ENCODE measurements at regions not wholly inside any gene's neighbourhood (a gene's known extent, or its start where the extent isn't known, plus 50 kb on each side); places are given as distances from the start of the nearest gene placed in this dataset.

- TF ChIP-seq CTCF (conservative IDR thresholded peaks at IDR 0.05), result no peak
- TF ChIP-seq ZFX (IDR thresholded peaks at IDR 0.05), result no peak
- no peak overlapping the region for H3K27ac ChIP-seq
Observed at GRCh38 chr12:115716551-115716950, 560.9 kb downstream of the MED13L start.

GRCh38 chr12:115712676-115713075, 564.8 kb downstream of the MED13L start:
- no peak for TF ChIP-seq CTCF (conservative IDR thresholded peaks at IDR 0.05)
- TF ChIP-seq ZFX (IDR thresholded peaks at IDR 0.05), result no peak
- no peak overlapping the region for H3K27ac ChIP-seq

DNA sequence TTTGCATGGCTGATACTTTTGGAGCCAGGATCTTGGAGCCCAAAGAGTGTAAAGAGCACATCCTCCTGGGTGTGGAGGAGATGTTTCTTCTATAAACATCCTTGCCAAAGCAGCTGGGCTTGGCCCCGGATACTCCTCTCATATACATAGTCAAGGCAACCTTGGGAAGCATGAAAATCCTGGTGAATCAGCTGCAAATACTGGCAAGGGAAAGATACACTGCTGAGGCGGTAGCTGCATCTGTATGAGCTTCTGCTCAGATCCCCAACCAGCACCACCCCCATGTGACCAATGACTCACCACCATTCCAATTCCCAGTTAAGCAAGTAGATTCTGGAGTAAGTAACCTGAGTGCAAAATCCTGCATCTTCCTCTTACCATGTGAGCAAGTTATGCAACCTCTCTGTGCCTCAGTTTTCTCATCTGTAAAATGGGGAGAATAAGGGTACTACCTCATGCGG, 567.4 kb downstream of the MED13L start:
- no peak overlapping the region for H3K27ac ChIP-seq
- no peak for TF ChIP-seq ZFX (IDR thresholded peaks at IDR 0.05)
- TF ChIP-seq CTCF (conservative IDR thresholded peaks at IDR 0.05), result no peak

DNA sequence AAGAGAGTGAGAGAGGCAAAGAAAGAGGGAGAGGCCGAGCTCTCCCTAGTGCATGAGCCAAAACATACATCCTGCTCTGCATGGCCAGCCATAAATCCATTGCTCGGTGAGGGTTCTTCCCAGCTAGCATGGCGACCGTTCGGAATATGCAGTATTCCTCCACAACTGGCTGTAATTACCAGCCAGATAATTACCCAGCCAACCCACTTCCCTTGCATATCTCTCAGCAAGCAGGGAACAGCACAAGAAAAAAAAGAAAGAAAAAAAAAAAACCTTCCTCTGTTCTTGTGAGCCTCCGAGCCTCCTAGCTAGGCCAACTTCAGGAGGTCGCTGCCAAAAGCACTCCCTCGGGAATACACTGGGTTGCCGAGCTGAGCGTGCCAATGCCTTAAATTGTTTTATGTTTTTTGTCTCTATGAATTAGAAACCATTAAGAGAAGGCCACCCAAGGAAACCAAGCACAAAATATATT, 567.9 kb downstream of the MED13L start:
- TF ChIP-seq ZFX (IDR thresholded peaks at IDR 0.05) (no peak), CTCF (conservative IDR thresholded peaks at IDR 0.05) (no peak)
- H3K27ac ChIP-seq, result no peak overlapping the region

- TF ChIP-seq ZFX (IDR thresholded peaks at IDR 0.05) (no peak), CTCF (conservative IDR thresholded peaks at IDR 0.05) (no peak)
- H3K27ac ChIP-seq, result no peak overlapping the region
Observed at GRCh38 chr12:115708801-115709200, 568.7 kb downstream of the MED13L start.

DNA sequence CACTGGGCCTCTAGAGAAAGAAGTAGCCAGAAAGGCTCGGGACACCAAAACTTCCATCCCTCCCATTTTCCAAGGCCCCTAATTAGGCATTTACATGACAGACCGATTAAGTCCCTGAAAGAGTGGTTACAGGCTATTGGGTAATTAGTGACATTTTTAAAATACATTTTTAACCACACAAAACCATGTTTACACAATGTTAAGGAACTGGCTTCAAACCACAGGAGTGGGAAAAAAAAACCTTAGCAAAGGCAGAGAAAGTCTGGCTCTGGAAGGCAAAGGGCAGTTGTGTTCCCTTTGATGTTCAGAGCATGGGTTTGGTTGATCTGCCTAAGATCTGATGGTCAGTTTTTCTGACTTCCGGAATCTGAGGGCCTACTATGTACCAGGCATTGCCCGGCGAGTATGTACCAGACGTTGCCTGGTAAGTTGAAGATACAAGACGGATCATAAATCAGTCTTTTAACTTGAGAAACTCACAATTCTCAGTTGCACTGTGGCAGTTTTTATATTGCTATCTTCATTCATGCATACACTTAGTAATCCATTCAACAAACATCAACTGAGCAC, 576.5 kb downstream of the MED13L start:
- H3K27ac ChIP-seq, result no peak overlapping the region
- no peak for TF ChIP-seq ZFX (IDR thresholded peaks at IDR 0.05)
- no peak for TF ChIP-seq CTCF (conservative IDR thresholded peaks at IDR 0.05)

DNA sequence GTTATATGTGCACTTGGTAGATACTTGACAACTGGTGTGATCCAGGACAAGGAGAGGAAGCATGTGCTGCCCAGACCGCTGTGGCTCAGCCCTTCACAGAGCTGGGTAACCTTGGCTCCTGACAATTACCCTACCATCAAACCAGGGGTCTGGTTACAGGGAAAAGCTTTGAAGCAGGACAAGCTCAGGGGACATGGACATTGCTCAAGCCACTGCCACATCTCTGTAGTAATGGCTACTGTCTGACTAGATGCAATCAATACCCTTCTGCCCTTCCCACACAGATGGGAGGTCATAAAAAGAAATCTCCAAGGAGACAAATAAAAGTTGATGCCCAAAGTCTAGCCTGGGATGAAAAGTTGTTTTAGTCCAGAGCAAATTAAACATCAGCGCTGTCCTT, 577.4 kb downstream of the MED13L start:
- TF ChIP-seq ZFX (IDR thresholded peaks at IDR 0.05), result no peak
- TF ChIP-seq CTCF (conservative IDR thresholded peaks at IDR 0.05), result no peak
- H3K27ac ChIP-seq, result no peak overlapping the region

Measured in C4-2B (cell line).